Fibroblast of peridontal ligament (primary cell): ENCODE measurements at regions not wholly inside any gene's neighbourhood (a gene's known extent, or its start where the extent isn't known, plus 50 kb on each side); places are given as distances from the start of the nearest gene placed in this dataset.

Experiments
- DNase-seq: peaks from one replicate; pipeline ENCODE4 v3.0.0-alpha.2; 2010; ENCODE audit errors: extremely low read depth

GRCh38 chr6:71430018-71430417 is 141.4 kb downstream of the OGFRL1 start:
- no peak for DNase-seq

DNA sequence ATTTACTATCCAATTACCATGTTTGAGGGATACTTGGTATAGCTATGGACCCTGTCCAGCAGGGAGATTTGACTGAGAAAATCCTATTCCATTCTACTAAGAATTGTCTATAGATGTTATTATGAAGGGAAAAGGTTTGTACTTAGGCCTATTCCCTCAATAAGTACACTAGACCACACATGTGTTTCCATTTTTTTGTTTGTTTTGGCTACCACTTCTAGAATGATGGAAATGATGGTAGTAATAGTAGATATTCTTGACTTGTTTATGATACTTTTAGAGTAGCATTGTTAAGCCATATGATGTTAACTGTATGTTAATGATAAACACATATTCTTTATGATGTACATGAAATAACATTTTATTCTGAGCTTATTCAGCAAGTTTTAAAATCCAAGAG is 144.8 kb downstream of the OGFRL1 start:
- DNase-seq: no peak

DNA sequence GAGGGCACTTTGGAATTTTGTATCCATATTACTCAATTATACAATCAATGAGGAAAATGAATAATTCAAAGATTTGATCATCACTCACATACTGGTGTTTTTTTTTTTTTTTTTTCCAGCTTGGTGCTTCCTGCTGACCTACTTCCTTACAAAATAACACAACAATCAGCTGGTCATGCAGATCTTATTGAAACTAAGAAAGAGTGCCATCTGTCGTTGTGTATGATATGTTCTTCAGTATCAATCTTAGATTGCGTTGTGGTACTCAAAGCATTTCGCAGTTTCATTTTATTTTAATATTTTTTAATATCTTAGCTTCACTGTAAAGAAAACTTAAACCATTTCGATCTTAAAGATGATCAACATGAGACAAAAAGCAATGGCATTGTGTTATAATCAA is 155.6 kb downstream of the OGFRL1 start:
- DNase-seq: no peak

DNA sequence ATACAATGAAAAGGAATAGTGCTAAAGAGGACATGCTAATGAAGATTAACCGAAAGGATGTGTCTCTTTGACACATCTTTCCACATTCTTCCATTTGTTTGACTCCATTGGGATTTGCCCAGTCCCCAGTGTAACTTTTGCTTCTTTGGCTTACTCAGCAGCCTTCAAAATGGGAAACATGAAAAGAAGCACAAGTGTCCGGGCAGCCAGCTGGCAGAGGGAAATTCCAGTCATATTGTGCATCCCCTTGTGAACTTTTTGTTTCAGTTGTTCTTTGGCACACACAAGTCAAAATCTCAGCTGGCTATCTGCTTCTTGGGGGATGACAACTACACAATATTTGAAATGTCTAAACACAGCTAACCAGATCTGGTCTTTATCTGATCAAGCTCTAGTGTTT is 157.4 kb downstream of the OGFRL1 start:
- peak; percentile 49 for DNase-seq

GRCh38 chr6:71446470-71446869 is 157.9 kb downstream of the OGFRL1 start:
- no peak for DNase-seq

DNA sequence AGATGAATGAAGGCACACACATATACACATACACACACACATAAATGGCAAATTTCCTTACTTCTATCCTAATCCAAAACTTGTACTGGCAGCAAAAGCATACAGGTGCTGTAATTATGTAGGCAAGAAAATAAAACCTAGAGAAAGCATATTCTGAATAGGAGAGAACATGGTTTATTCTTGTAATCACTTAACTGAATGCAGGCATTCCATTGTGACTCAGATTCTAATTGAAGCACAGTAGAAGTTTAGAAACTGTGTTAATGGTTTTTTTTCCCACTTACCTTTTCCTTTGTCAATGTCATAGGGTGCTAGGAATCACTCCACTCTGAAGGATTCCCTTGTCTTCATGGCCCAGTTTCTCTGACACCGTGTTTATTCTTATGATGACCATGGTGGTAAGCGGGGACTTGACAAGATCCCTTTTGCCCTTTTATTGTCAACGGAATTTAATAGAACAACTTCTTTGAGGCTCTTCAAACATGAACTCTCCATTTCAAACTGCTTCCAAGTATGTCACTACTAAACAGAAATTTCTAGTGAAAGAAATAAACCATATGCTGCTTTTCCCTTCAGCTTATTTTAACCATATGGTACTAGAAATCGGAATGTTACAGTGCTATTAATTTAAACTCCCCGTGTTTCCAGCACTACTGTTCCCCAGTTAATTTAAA is 164.2 kb downstream of the OGFRL1 start:
- DNase-seq: no peak

GRCh38 chr6:71453371-71453706 is 164.7 kb downstream of the OGFRL1 start:
- DNase-seq: no peak

GRCh38 chr6:71454056-71454455 is 165.4 kb downstream of the OGFRL1 start:
- DNase-seq: no peak

GRCh38 chr6:71457929-71458328 is 169.3 kb downstream of the OGFRL1 start:
- DNase-seq: no peak

GRCh38 chr6:71459162-71459561 is 170.6 kb downstream of the OGFRL1 start:
- no peak for DNase-seq

DNA sequence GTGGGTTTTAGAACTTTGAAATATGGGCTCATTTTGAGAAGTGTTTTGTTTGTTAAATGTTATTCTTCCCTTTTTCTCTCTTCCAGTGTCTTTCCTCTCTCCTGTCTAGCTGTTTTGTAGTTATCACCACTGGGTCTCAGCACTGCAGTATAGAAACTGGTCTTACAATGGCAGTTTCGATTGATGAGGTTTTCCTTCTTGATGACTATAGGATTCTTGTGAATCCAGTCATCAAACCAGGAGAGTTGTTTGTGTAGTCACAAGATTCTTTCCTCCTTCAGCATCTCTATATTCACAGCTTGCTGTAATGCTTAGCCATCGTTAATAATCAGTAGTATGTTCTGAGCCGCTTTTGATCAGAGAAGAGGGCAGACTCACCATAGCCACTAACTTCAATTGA is 172.3 kb downstream of the OGFRL1 start:
- DNase-seq: no peak

GRCh38 chr6:71463061-71463460 is 174.4 kb downstream of the OGFRL1 start:
- DNase-seq: peak; percentile 51

- DNase-seq: no peak
Observed at GRCh38 chr6:71465096-71465495, 176.5 kb downstream of the OGFRL1 start.

DNA sequence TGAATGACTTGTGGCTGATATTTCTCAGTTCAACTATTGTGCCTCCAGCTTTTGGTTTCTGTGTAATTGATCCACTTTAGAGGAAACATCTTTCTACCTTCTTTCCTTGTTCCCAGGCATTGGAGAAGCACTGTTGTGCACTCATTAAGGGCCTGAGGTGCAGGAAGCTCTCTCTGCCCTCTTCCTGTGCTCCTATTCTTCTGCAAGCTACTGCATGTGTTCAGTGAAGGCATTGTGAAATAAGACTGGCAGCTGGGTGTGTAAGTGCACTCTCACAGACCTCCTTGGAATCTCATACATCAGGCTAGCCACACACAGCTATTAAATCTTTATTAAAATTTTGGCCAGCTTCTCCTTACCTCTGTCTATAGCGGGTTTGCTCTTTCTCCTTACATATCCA is 177.8 kb downstream of the OGFRL1 start:
- DNase-seq: no peak

DNA sequence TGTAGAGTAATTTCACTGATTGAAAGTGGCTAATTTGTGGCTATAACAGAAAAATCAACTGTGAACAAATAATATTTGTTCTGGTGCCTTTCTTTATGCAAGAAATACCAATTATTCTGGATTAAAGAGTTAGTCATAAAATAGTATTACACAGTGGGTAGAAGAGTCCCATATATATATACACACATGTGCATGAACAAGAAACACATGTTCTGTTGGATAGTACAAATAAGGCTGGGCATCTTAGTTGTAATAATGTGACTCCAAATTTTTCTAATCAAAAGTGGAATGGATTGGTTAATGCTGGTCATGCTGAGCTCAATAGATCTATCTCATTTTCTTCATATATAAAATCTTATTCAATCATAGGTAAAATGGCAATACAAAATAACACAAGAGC is 179.4 kb downstream of the OGFRL1 start:
- no peak for DNase-seq

DNA sequence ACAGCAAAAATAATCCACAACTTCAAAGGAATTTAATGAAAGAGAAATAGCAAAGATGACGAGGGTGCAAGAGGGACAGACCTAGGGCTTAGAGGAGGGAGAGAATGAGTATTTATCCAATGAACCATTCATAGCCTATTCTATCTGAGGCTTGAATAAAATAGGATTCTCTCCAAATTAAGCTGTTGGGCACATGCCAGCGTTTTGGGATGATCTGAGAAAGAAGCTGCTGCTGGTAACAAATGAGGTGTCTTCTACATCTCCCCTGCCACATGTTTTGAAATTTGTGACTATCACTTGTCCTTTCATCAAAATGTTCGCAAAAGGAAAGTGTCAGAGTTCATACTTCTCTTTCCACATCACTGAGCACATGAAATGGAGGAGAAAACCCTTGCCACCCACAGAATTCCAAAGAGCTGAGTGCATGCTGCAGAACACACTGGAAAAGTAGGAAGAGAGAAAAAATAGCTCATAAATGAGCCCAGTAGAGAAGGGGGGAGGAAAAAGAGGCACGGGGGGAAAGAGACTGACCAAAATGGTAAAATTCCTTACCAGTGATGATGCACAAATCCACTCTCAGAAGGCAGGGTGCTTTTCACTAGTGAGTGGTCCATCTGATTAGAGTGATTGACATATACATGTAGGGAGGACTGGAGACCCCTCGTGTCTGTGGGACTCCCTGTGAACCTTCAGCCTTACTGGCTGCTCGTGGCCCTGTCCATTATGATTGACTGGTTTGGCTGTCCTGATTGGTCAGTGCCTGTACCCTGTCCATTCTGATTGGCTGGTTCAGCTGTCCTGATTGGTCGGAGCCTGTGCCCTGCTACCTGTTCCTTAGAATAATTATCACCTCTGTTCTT is 180.5 kb downstream of the OGFRL1 start:
- peak; percentile 96 for DNase-seq

GRCh38 chr6:71471718-71472117 is 183.1 kb downstream of the OGFRL1 start:
- DNase-seq: no peak

DNA sequence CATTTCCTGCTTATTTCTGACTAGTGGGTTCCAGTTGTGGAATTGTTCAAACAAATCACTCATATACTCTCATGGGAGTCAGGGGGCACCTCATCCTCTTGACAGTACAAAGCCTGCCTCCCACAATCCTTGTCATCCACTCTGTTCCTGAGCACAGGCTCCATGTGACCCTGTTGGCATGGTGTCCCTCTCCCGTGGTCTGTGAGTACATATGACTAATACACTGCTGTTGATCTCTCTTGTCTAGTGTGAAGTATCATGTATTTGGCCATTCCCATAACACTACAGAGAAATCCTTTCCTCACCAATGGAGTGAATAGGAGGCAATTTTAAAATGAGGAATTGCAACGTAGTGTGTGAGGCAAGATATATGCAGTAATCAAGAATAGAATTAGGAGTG is 185.3 kb downstream of the OGFRL1 start:
- peak; percentile 90 for DNase-seq

GRCh38 chr6:71474942-71475341 is 186.3 kb downstream of the OGFRL1 start:
- DNase-seq: no peak

GRCh38 chr6:71476371-71476770 is 187.8 kb downstream of the OGFRL1 start:
- peak; percentile 60 for DNase-seq

GRCh38 chr6:71476872-71477271 is 188.3 kb downstream of the OGFRL1 start:
- DNase-seq: no peak

DNA sequence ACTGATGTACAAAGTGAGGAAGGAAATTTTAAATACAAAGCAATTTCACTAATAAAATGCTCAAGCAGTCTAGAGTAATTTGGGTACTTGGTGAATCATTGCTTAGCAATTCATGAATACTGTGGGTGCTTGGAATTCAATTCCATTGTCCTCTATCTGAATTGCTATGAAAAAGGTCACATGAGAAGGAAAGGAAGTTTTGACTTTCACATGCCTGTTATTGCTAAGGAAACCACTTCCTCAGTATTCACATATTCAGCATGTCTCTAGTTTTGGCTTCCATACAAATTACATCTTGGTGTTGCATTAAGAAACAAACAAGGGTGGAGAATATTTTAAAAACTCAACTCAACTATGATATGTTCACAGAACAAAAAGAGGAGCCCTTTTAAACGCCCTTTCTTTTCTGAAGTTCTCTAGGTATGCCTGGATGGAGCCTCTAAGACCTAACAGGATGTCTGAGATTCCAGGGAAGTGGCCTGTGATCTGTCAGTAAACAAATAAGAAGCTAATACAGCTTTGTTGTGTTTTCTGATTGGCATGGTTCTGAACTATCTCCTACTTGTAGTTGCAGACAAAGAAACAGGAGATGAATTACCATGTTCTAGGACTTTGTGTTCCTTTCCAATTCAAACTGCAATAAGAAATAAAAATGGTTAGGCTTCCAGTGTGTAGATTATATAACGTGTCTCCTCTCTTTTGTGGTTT is 190.4 kb downstream of the OGFRL1 start:
- DNase-seq: peak; percentile 97

GRCh38 chr6:71480577-71480976 is 192.0 kb downstream of the OGFRL1 start:
- no peak for DNase-seq
